ENCODE measurements at regions not wholly inside any gene's neighbourhood (a gene's known extent, or its start where the extent isn't known, plus 50 kb on each side); places are given as distances from the start of the nearest gene placed in this dataset.

DNA sequence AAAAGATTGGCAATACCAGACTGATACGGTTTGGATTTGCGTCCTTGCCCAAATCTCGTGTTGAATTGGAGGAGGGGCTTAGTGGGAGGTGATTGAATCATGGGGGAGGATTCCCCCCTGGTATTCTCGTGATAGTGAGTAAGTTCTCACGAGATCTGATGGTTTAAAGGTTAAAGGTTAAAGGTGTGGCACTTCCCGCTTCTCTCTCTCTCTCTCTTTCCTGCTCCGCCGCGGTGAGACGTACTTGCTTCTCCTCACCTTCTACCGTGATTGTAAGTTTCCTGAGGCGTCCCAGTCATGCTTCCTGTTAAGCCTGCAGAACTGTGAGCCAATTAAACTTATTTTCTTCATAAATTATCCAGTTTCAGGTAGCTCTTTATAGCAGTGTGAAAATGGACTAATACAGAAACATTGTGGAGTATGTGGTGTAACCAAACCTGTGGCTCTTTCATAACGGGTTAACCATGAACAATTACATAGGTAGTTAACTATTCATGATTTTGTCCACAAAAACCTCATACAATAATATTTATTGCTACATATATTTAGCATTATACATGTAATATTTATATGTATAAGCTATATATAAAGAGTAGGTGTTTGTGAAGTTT, 107.5 kb downstream of the ANXA1 start:
- TF ChIP-seq POLR2A (IDR thresholded peaks at IDR 0.05; ENCODE audit: low read depth, low read length) (no peak), CTCF (IDR thresholded peaks at IDR 0.05; ENCODE audit: extremely low read depth in 1 of 2, insufficient read depth in 1 of 2, low read depth in 1 of 2, low read length in 2 of 2) (no peak), MAX (IDR thresholded peaks at IDR 0.05; ENCODE audit: insufficient read depth, insufficient read length) (no peak), POLR2AphosphoS5 (IDR thresholded peaks at IDR 0.05; ENCODE audit: insufficient read depth, low read depth, low read length) (no peak), FOS (IDR thresholded peaks at IDR 0.05; ENCODE audit: borderline replicate concordance, insufficient read depth, low read length) (no peak), EZH2 (IDR thresholded peaks at IDR 0.05; ENCODE audit: borderline replicate concordance, low read depth, low read length, severe bottlenecking) (no peak), JUN (IDR thresholded peaks at IDR 0.05; ENCODE audit: borderline replicate concordance, insufficient read depth, insufficient read length, low read depth) (no peak), GATA2 (IDR thresholded peaks at IDR 0.05; ENCODE audit: insufficient read depth, insufficient read length, low read depth, low read length) (no peak), MYC (IDR thresholded peaks at IDR 0.05; ENCODE audit: low read depth, low read length) (no peak)

Data from endothelial cell of umbilical vein (primary cell).